DMS53 (cell line): ENCODE measurements at regions not wholly inside any gene's neighbourhood (a gene's known extent, or its start where the extent isn't known, plus 50 kb on each side); places are given as distances from the start of the nearest gene placed in this dataset.
A peak's percentile ranks its signal among the peaks of the same experiment; 100 is the strongest.

Experiments used
- DNase-seq: peaks from one replicate; lab custom pipeline; 2025; lab: John Stamatoyannopoulos, UW

DNA sequence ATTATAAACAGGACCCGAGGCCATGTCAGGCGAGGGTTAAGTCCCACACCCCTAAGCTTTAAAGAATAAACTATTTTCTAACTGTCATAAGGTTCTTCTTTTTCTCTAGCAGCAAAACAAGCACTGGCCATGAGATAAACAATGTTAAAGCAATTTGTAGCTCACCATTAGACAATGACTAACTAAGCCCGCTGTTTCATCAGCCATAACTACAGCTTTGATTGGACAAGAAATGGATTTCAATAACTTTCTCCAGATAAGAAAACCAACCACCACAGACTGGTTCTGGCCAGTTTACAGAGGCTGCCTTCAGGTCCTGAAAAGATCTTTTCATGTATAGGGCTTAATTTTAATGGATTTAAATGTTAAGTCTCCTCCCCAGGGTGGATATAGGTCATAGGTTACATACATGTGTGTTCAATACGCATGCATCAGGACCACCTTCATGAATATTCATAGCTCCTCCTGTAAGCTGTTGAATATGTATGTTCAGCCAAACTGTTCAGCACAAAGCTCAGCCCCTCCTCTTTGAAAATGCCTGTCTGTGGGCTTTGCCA is 108.7 kb upstream of the RAB6C start:
- DNase-seq: no peak

DNA sequence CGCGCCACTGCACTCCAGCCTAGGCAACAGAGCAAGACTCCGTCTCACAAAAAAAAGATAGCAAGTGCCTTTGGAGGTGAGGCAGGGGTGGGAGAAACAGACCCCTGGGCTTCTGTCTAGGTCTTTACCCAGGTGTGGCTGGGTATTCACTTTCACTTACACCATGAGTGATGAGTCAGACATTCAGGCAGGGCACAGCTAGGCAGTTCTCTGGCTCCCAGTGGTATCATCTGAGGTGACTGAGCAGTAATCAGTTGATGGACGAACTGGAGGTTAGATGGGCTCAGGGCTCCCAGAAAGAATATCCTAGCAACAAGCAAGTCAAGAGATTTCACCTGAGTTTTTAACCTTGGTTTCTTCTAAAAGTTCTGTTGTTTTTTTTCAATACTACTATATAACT is 107.0 kb upstream of the RAB6C start:
- DNase-seq: no peak

DNA sequence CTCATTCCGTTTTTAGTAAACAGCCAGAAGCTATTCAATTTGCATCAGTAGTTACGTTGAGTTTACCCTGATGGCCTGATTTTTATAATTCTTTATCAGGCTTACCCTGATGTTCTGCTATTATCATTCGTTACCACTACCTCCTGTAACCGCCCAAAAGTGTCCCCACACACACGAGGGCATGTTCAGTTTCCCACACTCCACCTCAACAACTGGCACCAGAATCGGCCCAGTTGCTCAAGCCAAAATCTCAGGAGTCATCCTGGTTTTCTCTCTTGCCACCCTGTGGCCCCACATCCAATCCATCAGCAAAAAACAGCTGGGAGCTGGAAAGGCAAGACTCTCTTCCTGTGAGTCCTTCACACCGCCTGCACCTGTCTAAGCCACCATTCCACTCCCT is 102.9 kb upstream of the RAB6C start:
- peak; percentile 9 for DNase-seq

DNA sequence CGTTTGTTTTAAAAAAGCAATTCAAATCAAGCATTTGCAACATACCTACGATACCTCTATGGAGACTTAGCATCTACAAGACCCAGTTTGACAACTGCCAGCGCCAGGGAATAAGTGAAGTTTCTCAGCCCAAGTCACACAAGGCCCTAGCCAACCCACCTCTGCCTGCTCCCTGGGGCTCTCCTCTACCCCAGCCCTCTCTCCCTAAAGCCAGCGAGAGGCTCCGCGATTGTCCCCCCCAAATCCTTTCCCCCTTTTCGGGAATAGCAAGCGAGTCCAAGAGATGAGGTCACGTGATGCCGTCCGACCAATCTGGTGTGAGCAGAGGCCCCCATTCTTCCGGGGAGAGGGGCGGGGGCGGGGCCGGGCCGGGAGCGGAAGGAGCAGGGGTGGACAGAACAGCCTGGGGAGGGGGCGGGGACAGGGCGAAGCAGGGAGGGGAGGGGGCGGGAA is 102.2 kb upstream of the RAB6C start:
- DNase-seq: peak; percentile 81

DNA sequence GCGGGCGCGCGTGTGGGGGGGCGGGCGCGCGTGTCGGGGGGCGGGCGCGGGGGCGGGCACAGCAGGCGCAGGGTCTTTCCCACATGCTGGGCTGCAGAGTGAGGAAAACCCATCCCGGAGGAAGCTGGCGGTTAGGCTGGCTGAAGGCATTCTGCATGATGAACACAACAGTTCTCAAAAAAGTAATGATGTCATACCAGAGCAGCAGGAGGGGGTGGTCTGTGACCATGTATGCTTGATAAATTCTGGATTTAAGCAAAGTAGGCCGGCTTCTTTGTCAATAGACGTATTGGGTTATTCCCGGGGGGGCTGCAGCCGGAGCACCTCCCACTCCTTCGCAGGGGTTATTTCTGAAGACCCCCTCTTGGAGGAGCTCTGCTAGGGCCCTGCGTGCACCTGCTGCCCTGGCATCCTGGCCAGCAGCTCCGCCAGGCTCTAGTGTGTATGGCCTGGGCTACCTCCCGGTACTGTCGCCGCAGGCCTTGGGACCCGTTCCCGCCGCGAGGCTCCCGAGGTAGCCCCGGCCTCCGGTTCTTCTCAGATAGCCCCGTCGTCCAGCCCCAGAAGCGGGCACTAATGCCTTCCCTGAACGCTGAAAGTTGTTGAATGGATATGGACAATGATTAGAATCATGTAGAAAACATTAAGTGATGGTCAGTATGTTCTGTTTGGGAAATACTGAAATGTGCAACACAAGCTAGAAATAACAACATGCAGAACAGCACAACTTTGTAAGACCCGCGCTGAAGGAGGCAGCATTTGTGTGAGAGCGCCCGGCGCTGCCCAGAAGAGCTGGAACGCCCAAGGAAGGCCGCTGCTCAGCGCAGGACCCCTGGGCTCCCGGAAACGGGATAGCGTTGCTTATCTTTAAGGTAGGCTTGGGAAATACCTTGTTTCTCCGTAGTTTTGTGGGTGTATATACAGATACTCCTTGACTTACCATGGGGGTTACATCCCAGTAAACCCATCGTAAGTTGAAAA is 101.4 kb upstream of the RAB6C start:
- DNase-seq: peak; percentile 69

DNA sequence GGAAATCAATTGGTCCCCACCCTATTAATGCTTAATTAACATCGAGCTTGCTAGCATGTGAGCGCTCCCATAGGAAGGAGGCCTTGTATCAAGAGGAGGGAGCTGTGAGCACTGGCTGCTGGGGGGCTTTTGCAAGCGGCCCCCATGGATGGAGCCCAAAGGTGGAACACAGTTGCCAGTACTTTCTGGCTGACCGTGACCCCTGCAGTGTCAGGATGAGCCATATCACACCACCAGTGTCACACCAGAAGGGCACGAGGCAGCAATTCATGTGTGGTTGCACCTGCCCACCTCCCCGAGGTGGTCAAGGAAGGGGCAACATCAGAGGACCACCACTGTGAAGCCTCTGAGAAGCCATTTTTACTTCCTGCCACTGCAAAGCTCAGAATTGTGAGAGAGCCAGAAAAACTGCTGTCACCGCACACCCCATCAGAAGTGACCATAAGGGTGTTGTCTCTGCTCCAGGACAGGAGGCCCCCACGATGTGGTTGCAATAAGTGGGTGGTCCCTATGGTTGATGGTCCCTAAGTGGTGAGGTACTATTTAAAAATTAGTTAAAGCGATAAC is 99.8 kb upstream of the RAB6C start:
- DNase-seq: no peak

DNA sequence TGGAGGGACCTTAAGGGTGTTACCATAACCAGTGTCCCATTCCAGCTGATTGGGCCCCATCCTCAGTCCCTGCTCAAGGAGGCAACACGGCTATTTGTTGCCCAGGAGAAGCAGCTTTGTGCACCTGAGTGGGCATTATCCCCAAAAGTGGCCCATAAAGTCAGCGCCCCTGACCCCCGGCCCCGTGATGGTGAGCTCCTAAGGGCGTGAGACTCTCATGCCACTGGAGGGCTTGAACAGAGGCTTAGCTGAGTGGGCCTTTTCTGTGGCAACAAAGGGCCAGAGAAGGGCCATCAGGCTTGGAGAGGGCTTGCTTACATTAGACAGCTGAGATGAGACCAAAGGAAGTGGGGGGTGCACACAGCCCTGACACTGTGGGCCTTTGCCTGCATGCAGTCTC is 99.2 kb upstream of the RAB6C start:
- no peak for DNase-seq

DNA sequence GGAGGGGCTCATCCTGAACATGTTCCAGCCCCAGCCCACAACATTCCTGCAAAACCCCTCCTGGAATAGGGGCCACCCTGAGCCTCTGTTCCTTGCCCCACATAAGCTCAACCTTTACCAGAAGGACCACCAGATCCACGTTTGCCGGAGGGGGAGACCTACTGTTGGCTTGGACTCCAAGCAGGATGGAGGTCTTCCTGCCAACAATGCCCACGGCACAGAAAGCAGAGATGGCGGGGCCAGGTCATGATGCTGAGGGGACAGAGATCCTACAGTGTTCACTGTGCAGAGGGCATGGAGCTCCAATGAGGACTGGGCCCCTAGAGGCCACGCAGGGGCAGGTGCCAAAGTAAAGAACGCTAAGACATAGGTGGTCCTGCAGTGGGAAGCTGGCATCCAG is 98.5 kb upstream of the RAB6C start:
- no peak for DNase-seq

DNA sequence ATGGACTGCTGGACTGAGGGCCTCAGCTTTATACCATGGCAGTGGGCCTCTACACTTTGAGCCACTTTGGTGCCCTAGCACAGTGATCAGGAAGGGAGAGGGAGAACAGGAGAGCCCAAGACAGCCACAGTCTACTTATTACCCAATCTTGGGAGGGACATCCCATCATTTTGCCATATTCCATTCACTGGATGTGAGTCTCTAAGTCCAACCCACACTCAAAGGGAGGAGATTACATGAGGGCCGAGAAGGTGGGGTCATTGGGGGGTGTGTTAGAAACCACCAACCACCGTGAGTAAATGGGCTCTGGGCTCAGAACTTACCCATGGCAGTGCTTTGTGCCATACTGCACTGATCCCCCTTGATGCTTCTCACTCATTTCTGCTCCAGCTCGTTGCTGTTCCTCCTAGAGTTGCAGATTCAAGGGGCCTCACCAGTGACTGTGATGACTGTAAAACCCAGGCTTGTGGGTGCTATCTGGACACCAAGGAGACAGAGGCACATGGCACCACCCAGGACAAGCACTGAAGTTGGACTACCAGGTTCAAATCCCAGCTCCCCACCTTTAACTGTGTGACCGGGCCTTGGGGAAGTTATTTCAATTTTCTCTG is 97.6 kb upstream of the RAB6C start:
- DNase-seq: no peak

DNA sequence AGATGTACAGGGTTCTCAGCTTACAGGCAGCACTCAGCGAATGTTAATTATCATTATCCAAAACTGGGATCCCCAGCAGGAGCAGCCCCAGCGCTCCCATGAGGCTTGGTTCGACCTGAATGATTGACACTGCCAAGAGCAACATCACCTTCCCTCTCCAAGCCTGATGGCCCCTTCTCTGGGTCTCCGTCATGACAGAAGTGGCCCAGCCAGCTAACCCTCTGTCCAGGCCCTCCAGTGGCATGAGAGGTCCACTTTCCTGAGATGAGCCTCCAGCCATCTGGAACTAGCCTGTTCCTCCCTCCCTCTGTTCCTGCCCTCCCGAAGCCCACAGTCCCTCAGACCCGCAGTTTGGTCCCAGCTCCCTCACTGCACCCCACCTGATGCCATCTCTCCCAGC is 97.0 kb upstream of the RAB6C start:
- no peak for DNase-seq

DNA sequence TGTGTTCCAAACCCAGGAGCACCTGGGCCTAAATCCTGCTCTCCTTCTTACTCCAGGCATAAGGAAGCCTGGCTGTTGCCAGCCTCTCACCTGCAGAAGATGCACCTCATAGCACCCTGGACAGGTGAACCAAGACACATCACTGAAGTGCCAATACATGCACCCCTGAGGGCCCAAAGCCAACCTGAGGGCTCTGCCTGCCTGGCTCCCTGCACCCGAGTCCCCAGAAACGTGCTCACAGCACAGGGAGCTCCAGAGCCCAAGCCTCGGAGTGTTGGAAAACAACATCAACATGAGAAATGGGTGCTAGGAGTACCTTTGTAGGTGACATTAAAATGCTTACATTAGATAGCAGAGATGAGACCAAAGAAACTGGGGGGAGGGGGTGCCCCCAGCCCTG is 96.3 kb upstream of the RAB6C start:
- no peak for DNase-seq

DNA sequence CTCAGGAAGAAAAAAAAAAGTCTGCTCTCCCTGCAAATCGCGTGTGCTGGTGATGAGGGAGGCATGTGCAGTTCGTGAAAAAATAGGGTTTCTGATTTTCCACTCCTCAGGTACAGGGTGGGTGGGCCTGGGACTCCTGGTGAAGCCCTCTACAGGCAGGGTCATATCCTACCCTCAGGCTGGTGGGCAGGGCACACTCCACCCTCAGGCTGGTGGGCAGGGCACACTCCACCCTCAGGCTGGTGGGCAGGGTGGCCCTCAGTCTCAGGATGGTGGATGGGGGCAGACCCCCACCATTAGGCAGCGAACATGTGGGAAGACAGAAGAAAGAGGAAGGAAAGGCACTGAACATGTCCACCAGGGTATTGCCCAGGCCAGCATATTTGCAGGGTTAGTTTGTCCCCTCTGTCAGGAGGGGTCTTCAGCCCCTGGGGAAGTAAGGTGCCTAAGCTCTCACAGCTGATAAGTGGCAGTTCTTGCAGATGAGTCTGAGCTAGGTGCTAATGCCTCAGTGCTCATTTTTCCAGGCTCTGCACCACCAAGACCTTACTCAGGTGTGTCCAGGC is 95.2 kb upstream of the RAB6C start:
- DNase-seq: no peak

DNA sequence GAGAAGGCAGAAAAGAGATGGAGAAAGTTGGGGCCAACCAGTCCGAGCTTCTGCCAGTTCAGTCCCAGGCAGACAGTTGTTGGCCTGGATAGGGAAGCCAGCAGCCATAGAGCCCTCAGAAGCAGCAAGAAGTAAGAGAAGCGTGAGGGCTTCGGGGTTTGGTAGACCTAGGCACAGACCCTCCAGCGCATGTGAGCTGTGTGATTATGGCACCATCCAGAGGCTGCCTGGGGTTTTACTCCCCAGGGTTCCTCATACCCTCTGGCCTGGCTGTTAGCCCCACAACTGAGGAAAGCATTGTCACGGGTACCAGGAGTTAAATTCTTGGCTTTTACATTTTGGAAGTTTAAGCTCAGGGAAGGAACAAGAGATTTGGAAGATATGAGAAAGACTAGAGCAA is 93.7 kb upstream of the RAB6C start:
- DNase-seq: no peak

DNA sequence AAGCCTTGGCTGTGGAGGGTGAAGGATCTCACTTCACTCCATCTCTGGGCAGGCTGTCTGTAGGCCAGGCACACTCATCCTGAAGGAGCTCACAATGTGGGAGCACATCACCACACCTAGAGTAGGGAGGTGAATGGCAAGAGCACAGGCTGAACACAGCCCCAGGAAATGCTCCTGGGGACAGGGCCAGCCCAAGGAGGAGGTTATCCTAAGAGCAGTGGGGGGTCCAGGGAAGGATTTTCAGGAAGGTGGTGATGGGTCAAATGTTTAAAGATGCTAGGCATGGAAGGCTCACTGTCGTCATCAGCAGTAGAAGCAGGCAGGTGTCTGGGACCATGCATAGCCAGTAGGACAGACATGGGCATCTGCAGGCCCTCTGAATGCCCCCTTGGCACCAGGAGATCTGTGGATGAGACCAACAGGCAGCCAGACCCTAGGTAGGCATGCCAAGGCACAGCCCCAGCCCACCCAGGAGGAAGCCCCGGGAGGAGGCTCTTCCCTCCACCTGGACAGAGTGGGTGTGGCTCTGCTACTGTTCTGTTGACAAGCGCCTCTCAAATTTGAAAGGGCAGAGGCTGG is 91.7 kb upstream of the RAB6C start:
- no peak for DNase-seq

DNA sequence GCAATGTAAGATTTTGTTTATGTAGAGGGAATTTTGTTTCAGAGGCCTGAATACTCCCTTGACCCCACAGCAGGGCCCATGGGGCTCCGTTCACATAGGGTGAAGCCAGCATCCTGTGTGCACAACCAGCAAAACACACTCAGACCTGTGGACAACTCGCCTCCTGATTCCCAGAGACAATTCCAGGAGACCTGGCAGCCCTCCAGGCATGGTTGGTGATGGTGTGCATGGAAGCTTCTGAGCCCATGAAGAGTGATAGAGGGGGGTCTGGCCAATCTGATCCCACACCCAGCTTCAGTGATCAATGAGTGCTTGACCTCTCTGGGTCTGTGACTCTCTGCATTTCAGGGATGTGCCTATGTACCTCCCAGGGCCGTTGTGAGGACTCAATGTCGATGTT is 91.0 kb upstream of the RAB6C start:
- DNase-seq: no peak

DNA sequence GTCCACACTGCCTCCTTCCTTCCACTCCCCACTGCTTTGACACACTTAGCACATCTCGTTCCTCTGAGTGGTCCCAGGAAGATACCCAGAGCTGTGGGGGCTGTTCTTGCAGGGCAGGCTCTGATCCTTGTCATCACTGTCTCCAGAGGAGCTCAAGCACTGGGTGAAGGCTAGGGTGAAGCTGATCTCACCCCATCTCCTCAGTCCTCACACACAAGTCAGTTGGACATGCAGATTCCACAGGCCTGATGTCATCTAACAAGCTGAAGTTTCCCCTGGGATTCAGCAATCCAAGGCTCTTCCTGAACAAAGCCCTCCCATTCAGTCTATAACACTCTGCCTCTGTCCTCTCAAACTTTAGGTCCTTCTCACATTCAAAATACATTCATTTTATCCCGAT is 90.6 kb upstream of the RAB6C start:
- DNase-seq: no peak

DNA sequence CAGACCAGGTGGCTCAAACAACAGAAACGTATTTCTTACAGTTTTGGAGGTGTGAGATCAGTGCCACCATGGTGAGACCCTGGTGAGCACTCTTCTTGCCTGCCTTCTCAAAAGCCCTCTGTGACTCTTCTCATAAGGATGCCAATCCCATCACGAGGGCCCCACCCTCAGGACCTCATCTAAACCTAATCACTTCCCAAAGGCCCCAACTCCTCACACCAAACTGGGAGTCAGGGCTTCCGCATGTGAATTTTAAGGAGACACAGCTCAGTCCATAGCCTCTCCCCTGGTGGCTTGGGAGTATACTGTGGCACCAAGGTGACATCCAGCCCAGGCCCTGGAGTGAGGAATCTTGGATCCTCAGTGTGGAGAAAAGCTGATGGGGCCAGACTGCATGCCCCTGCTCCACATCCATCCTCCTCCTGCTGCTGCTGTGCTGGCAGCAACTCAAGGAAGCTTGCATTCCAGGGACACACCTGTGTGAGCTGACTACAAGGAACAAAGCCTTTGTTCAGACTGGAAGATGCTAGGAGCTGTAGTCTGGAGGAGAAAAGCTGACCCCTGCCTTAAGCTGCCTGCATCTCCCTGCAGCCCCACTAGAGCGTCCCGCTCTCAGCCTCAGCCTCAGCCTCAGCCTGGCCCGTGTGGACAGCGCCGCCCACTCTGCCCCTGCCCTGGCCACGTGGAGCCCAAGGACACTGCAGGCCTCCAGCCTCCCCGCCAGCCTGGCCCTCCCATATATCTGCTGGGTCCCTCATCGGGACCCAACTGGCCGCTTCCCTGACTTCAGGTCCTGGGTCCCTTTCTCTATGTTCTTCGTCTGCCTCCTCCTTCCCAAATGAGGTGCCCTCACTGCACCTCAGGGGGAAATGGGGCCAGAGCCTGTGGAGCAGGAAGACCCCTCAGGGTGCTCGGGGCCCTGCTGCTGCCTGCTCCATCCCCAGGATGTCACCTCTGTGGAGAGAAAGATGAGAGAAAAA is 87.8 kb upstream of the RAB6C start:
- no peak for DNase-seq

DNA sequence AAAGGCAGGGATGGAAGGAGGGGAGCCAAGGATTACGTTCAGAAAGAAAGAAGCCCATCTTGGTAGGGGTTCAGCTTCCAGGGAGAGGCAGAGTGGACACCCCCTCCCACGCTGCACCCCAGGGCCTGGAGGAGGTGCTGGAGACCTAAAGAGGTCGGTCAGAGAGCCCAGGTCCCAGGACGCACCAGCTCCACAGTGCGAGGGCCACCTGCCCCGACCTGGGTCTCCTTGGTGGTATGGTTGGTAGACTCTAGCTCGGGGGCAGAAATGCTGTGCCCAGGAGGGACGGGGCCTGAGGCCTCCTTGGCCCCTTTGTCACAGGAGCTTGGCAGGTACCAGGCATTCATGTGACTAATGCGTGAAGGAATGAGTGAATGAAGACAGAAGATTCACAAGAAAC is 87.1 kb upstream of the RAB6C start:
- DNase-seq: no peak

DNA sequence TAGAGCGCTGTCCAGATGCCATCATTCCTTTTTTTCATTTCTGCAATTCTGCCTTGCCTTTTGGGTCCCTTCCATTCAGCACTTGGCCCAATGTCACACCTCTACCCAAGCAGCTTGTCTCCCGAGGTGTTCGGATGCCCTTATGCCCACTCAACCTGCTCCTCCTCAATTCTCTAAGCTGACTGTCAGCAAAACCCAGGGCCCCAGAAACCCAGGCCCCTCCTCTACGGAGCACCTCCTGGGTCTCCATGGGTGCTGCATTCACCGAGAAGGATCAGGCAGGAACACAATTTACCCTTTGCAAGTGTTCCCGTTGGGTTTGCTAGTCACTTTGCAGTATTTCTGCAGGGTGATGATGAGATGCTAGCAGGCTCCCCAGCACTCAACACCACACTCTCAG is 86.7 kb upstream of the RAB6C start:
- no peak for DNase-seq

DNA sequence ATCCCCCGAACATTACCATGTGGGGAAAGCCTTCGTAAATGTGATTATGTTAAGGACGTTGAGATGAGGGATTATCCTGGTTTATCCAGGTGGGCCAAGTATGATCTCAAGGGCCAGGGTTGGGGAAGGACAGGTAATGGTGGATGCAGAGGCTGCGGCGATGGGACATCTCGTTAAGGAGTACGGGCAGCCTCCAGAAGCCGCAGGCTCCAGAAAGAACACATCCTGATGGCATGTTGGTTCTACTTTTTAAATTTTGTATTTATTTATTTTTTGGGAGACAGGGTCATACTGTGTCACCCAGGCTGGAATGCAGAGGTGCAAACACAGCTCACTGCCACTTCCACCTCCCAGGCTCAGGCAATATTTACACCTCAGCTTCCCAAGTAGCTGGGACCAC is 86.2 kb upstream of the RAB6C start:
- no peak for DNase-seq

DNA sequence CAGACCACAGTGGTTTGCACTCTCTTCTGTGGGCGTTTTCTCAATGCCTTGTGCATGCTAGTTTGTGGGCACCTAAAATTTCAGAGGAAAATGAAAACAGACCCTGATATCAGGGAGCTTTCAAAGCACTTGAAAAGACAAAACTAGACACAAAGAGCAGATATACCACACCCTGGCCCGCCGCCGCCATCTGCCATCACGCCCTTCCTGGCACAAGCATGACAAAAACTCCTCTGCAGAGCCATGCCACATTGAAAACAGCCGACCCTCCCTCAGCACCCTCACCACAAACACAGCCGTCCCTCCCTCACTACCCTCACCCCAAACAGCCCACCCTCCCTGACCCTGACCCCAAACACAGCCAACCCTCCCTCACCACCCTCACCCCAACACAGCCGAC is 84.8 kb upstream of the RAB6C start:
- no peak for DNase-seq
